DMS79 treated with DMSO at 0.1 percent for 48 hours (cell line): ENCODE measurements at regions not wholly inside any gene's neighbourhood (a gene's known extent, or its start where the extent isn't known, plus 50 kb on each side); places are given as distances from the start of the nearest gene placed in this dataset.
"Not testable (repeated sequence)": the region's sequence is repeated elsewhere in the genome, so short reads cannot be mapped to it uniquely, and the experiment has no call there.

Experiments used
- DNase-seq: peaks from one replicate; lab custom pipeline; 2025; lab: John Stamatoyannopoulos, UW

GRCh38 chr4:24208691-24209090, 318.8 kb upstream of the PPARGC1A start:
- DNase-seq: no peak

GRCh38 chr4:24204708-24205107, 314.9 kb upstream of the PPARGC1A start:
- DNase-seq: not testable (repeated sequence)

GRCh38 chr4:24203926-24204325, 314.1 kb upstream of the PPARGC1A start:
- DNase-seq: no peak

GRCh38 chr4:24202579-24202978, 312.7 kb upstream of the PPARGC1A start:
- DNase-seq: no peak

GRCh38 chr4:24197955-24198354, 308.1 kb upstream of the PPARGC1A start:
- no peak for DNase-seq

- DNase-seq: no peak
Observed at GRCh38 chr4:24196785-24197184, 306.9 kb upstream of the PPARGC1A start.

GRCh38 chr4:24195991-24196736, 306.3 kb upstream of the PPARGC1A start:
- no peak for DNase-seq

- DNase-seq: no peak
Observed at GRCh38 chr4:24192018-24192641, 302.3 kb upstream of the PPARGC1A start.

GRCh38 chr4:24190761-24191695, 301.2 kb upstream of the PPARGC1A start:
- DNase-seq: no peak

- DNase-seq: no peak
Observed at GRCh38 chr4:24188459-24188858, 298.6 kb upstream of the PPARGC1A start.

- no peak for DNase-seq
Observed at GRCh38 chr4:24186466-24186865, 296.6 kb upstream of the PPARGC1A start.

GRCh38 chr4:24181005-24181404, 291.2 kb upstream of the PPARGC1A start:
- no peak for DNase-seq

- no peak for DNase-seq
Observed at GRCh38 chr4:24180586-24180985, 290.7 kb upstream of the PPARGC1A start.

- no peak for DNase-seq
Observed at GRCh38 chr4:24179201-24179840, 289.5 kb upstream of the PPARGC1A start.

- DNase-seq: not testable (repeated sequence)
Observed at GRCh38 chr4:24177443-24177842, 287.6 kb upstream of the PPARGC1A start.

GRCh38 chr4:24175707-24176106, 285.9 kb upstream of the PPARGC1A start:
- no peak for DNase-seq

- no peak for DNase-seq
Observed at GRCh38 chr4:24174602-24175001, 284.8 kb upstream of the PPARGC1A start.

- no peak for DNase-seq
Observed at GRCh38 chr4:24172406-24172805, 282.6 kb upstream of the PPARGC1A start.

- no peak for DNase-seq
Observed at GRCh38 chr4:24169956-24170355, 280.1 kb upstream of the PPARGC1A start.

GRCh38 chr4:24168658-24169057, 278.8 kb upstream of the PPARGC1A start:
- no peak for DNase-seq

GRCh38 chr4:24166501-24166900, 276.7 kb upstream of the PPARGC1A start:
- no peak for DNase-seq

- no peak for DNase-seq
Observed at GRCh38 chr4:24164797-24165196, 274.9 kb upstream of the PPARGC1A start.
